GM23338 (cell line): ENCODE measurements at regions not wholly inside any gene's neighbourhood (a gene's known extent, or its start where the extent isn't known, plus 50 kb on each side); places are given as distances from the start of the nearest gene placed in this dataset.

ENCODE experiments used
- CREB1 ChIP-seq: fragments of 250-450 bp; sonication (Bioruptor Pico); IDR thresholded peaks from 2 replicates; pipeline ENCODE4 v1.5.0; 2020; ENCODE audit warnings: low read depth, mild to moderate bottlenecking, moderate library complexity
- CTCF ChIP-seq, 2 experiments: fragments of 200-600 bp in 1 of 2; sonication (generic) in 1 of 2; conservative IDR thresholded peaks; 2 replicates each; pipeline versions ENCODE4 v1.5.1 to v1.6.1; 2016 to 2017; ENCODE audit warnings: antibody characterized with exemption in 2 of 2, low read depth in 2 of 2, mild to moderate bottlenecking in 2 of 2, moderate library complexity in 1 of 2
- EZH2phosphoT487 ChIP-seq: fragments of 200-600 bp; sonication (generic); IDR thresholded peaks from one replicate; pipeline ENCODE4 v1.8.1; 2018; ENCODE audit warnings: antibody characterized with exemption; ENCODE audit not compliant: unreplicated experiment
- JUNB ChIP-seq: IDR thresholded peaks from one replicate; pipeline ENCODE4 v1.6.1; 2016; ENCODE audit warnings: antibody characterized with exemption; ENCODE audit not compliant: unreplicated experiment
- REST ChIP-seq: IDR thresholded peaks from one replicate; pipeline ENCODE4 v1.6.1; 2018; ENCODE audit warnings: antibody characterized with exemption; ENCODE audit not compliant: unreplicated experiment
- STAT1 ChIP-seq: IDR thresholded peaks from one replicate; pipeline ENCODE4 v1.6.1; 2016; ENCODE audit warnings: antibody characterized with exemption; ENCODE audit not compliant: unreplicated experiment
- ZNF462 ChIP-seq: fragments of 250-450 bp; sonication (Bioruptor Pico); IDR thresholded peaks from 2 replicates; pipeline ENCODE4 v1.5.0; 2020; ENCODE audit warnings: mild to moderate bottlenecking, moderate library complexity

- TF ChIP-seq ZNF462 (CRISPR knock-in tag) (no peak), STAT1 (no peak), CREB1 (CRISPR knock-in tag) (no peak), CTCF (conservative IDR thresholded peaks at IDR 0.05; ENCODE audit: low read depth in 2 of 2) (no peak), JUNB (no peak), REST (no peak), EZH2phosphoT487 (no peak)
These were observed 215.3 kb downstream of the MATN1 start (continued) for GRCh38 chr1:30508175-30508448.
